Right lobe of liver (tissue), 4 donors: ENCODE measurements at regions not wholly inside any gene's neighbourhood (a gene's known extent, or its start where the extent isn't known, plus 50 kb on each side); places are given as distances from the start of the nearest gene placed in this dataset.

Source experiments
- POLR2A ChIP-seq: fragments of 450-650 bp; IDR thresholded peaks from one replicate; pipeline ENCODE4 v1.6.1; 2017; ENCODE audit warnings: antibody characterized with exemption, mild to moderate bottlenecking
- TF ChIP-seq, protein P1 (sequence below), 4 donors: fragments of 200-600 bp in 3 of 4; fragments of 450-650 bp in 1 of 4; IDR thresholded peaks; one replicate each; pipeline versions ENCODE4 v1.5.1 to v1.8.0; 2016 to 2022; ENCODE audit warnings: antibody characterized with exemption in 4 of 4, mild to moderate bottlenecking in 2 of 4
- donor health status: DM: no; HTN: no; CAD: no.
- donor health status: DM: no; HTN: no; CAD: no.
- donor health status: DM: no; HTN: yes; CAD: no.

DNA sequence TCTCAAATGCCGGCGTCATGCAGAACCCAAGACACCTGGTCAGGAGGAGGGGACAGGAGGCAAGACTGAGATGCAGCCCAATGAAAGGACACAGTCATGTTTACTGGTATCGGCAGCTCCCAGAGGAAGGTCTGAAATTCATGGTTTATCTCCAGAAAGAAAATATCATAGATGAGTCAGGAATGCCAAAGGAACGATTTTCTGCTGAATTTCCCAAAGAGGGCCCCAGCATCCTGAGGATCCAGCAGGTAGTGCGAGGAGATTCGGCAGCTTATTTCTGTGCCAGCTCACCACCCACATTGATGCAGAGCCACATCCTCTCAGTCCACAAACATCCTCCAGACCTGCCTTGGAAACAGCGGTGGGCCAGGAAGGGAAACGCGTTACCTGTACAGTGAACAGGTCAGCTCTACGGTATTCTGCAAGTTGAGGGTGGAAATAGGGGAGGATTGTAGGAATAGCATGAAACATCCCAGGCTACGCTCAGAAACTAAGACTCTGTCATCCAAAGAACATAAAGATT, 133.1 kb upstream of the PRSS1 start:
- TF ChIP-seq, protein P1, sequence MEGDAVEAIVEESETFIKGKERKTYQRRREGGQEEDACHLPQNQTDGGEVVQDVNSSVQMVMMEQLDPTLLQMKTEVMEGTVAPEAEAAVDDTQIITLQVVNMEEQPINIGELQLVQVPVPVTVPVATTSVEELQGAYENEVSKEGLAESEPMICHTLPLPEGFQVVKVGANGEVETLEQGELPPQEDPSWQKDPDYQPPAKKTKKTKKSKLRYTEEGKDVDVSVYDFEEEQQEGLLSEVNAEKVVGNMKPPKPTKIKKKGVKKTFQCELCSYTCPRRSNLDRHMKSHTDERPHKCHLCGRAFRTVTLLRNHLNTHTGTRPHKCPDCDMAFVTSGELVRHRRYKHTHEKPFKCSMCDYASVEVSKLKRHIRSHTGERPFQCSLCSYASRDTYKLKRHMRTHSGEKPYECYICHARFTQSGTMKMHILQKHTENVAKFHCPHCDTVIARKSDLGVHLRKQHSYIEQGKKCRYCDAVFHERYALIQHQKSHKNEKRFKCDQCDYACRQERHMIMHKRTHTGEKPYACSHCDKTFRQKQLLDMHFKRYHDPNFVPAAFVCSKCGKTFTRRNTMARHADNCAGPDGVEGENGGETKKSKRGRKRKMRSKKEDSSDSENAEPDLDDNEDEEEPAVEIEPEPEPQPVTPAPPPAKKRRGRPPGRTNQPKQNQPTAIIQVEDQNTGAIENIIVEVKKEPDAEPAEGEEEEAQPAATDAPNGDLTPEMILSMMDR (IDR thresholded peaks at IDR 0.05), result no peak
- no peak for TF ChIP-seq POLR2A
